ENCODE measurements at regions not wholly inside any gene's neighbourhood (a gene's known extent, or its start where the extent isn't known, plus 50 kb on each side); places are given as distances from the start of the nearest gene placed in this dataset.

DNA sequence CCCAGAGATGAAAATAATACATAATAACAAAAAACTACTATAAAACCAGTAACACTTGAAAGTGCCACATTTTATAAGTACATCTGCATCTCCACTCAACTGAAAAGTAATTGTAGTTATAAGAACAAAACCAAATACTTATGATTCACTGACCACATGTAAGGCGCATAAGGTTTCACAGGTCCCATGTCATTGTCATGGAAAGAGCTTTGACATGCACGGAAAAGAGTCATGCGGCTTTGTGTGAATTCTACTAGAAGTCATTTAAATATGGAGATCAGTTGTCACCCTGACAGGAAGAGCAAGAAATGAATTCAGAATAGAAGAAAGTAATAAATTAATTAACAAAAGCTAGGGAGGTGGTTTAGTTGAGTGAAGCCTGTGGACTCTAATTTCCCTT, 459.1 kb downstream of the CDH2 start:
- TF ChIP-seq ZNF8 (CRISPR knock-in tag; IDR thresholded peaks at IDR 0.05) = no peak
- no peak for TF ChIP-seq ARNTL (CRISPR knock-in tag; IDR thresholded peaks at IDR 0.05; ENCODE audit: borderline replicate concordance, low read depth)
- no peak for TF ChIP-seq RARB (CRISPR knock-in tag; IDR thresholded peaks at IDR 0.05)
- TF ChIP-seq ZFP30 (CRISPR knock-in tag; IDR thresholded peaks at IDR 0.05) = no peak
- TF ChIP-seq ZFP3 (CRISPR knock-in tag; IDR thresholded peaks at IDR 0.05) = no peak
- TF ChIP-seq, protein P1, sequence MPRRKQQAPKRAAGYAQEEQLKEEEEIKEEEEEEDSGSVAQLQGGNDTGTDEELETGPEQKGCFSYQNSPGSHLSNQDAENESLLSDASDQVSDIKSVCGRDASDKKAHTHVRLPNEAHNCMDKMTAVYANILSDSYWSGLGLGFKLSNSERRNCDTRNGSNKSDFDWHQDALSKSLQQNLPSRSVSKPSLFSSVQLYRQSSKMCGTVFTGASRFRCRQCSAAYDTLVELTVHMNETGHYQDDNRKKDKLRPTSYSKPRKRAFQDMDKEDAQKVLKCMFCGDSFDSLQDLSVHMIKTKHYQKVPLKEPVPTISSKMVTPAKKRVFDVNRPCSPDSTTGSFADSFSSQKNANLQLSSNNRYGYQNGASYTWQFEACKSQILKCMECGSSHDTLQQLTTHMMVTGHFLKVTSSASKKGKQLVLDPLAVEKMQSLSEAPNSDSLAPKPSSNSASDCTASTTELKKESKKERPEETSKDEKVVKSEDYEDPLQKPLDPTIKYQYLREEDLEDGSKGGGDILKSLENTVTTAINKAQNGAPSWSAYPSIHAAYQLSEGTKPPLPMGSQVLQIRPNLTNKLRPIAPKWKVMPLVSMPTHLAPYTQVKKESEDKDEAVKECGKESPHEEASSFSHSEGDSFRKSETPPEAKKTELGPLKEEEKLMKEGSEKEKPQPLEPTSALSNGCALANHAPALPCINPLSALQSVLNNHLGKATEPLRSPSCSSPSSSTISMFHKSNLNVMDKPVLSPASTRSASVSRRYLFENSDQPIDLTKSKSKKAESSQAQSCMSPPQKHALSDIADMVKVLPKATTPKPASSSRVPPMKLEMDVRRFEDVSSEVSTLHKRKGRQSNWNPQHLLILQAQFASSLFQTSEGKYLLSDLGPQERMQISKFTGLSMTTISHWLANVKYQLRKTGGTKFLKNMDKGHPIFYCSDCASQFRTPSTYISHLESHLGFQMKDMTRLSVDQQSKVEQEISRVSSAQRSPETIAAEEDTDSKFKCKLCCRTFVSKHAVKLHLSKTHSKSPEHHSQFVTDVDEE (CRISPR knock-in tag; IDR thresholded peaks at IDR 0.05) = no peak
- TF ChIP-seq ZNF565 (CRISPR knock-in tag; conservative IDR thresholded peaks at IDR 0.05; ENCODE audit: low read depth) = no peak
- TF ChIP-seq, protein P2, sequence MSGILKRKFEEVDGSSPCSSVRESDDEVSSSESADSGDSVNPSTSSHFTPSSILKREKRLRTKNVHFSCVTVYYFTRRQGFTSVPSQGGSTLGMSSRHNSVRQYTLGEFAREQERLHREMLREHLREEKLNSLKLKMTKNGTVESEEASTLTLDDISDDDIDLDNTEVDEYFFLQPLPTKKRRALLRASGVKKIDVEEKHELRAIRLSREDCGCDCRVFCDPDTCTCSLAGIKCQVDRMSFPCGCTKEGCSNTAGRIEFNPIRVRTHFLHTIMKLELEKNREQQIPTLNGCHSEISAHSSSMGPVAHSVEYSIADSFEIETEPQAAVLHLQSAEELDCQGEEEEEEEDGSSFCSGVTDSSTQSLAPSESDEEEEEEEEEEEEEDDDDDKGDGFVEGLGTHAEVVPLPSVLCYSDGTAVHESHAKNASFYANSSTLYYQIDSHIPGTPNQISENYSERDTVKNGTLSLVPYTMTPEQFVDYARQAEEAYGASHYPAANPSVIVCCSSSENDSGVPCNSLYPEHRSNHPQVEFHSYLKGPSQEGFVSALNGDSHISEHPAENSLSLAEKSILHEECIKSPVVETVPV (CRISPR knock-in tag; IDR thresholded peaks at IDR 0.05) = no peak
- no peak for TF ChIP-seq SNAI2 (CRISPR knock-in tag; IDR thresholded peaks at IDR 0.05)
- no peak for TF ChIP-seq POU6F1 (CRISPR knock-in tag; IDR thresholded peaks at IDR 0.05; ENCODE audit: borderline replicate concordance, low read depth)
- TF ChIP-seq, protein P3, sequence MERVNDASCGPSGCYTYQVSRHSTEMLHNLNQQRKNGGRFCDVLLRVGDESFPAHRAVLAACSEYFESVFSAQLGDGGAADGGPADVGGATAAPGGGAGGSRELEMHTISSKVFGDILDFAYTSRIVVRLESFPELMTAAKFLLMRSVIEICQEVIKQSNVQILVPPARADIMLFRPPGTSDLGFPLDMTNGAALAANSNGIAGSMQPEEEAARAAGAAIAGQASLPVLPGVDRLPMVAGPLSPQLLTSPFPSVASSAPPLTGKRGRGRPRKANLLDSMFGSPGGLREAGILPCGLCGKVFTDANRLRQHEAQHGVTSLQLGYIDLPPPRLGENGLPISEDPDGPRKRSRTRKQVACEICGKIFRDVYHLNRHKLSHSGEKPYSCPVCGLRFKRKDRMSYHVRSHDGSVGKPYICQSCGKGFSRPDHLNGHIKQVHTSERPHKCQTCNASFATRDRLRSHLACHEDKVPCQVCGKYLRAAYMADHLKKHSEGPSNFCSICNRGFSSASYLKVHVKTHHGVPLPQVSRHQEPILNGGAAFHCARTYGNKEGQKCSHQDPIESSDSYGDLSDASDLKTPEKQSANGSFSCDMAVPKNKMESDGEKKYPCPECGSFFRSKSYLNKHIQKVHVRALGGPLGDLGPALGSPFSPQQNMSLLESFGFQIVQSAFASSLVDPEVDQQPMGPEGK (CRISPR knock-in tag; IDR thresholded peaks at IDR 0.05; ENCODE audit: borderline replicate concordance) = no peak
- no peak for TF ChIP-seq ZNF70 (CRISPR knock-in tag; IDR thresholded peaks at IDR 0.05)
- TF ChIP-seq ISL1 (CRISPR knock-in tag; IDR thresholded peaks at IDR 0.05) = no peak
- no peak for TF ChIP-seq BACH2 (CRISPR knock-in tag; IDR thresholded peaks at IDR 0.05; ENCODE audit: borderline replicate concordance)
